ENCODE measurements at regions not wholly inside any gene's neighbourhood (a gene's known extent, or its start where the extent isn't known, plus 50 kb on each side); places are given as distances from the start of the nearest gene placed in this dataset.

DNA sequence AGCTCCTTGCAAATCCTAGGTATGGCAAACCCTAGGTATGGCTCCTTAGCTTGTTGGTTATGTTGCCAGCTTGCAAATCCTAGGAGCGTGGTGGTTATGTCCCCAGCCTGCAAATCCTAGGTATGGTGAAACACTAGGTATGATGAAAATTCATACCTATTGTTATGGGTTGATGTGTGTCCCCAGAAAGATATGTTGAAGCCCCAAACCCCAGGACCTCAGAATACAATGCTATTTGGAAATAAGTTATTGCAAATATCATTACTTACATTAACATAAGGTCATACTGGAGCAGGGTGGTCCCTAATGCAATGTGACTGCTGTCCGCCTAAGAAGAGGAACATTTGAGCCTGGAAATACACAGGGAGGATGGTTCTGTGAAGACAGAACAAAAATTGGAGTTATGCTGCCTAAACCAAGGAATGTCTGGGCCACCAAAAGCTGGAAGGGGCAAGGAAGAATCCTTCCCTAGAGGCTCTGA, 220.8 kb downstream of the MYCN start:
- Mint-ChIP-seq H3K4me1 (no peaks in the 10 kb centered on the region), H3K9me3 (no peaks in the 10 kb centered on the region), H3K27me3 (ENCODE audit: low read depth in 3 of 3) (peaks cover 0 to 1% (median 0%) of the 10 kb centered on the region in 3 donors), H3K27ac (no peak overlapping the region), H3K4me3 (no peak overlapping the region), H3K36me3 (no peaks in the 10 kb centered on the region)
- no peak for DNase-seq

DNA sequence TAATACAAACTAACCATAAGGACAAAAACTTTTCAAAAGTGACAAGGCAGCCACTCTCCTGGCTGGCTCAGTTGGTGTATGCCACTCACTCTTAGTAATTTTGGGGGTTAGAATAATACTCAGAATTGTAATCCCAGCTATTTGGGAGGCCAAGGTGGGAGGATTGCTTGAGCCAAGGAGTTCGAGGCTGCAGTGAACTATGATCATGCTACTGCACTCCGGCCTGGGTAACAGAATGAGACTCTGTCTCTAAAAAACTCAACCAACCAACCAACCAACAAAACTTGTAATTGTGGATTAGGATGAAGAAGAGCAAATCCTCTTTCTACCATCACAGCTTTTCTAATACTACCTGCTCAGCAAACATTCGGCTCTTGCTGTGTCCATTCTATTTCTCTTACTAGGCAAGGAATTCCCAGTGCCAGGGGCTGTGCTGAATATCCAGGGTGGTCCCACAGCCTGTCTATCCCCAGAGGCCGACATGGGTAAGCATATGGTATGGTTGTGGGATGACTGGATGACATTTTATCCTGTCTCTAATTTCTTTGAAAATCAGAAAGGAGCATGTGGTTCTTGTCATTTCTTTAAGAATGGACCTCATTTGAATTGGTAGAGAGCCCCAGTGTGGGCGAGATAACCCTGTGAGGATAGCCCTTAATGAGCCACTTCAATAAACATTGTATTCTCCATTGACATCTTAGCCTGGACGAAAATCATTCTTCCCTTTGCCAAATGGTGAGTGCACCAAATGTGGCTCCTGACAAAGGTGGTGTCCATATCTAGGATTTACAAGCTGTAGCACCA, 220.1 kb downstream of the MYCN start:
- H3K36me3 Mint-ChIP-seq = no peaks in the 10 kb centered on the region
- no peak overlapping the region for H3K4me3 Mint-ChIP-seq
- peaks cover 0 to 1% (median 0%) of the 10 kb centered on the region in 3 donors for H3K27me3 Mint-ChIP-seq (ENCODE audit: low read depth in 3 of 3)
- H3K9me3 Mint-ChIP-seq = no peaks in the 10 kb centered on the region
- H3K27ac Mint-ChIP-seq = no peak overlapping the region
- no peak for DNase-seq
- H3K4me1 Mint-ChIP-seq = no peaks in the 10 kb centered on the region

DNA sequence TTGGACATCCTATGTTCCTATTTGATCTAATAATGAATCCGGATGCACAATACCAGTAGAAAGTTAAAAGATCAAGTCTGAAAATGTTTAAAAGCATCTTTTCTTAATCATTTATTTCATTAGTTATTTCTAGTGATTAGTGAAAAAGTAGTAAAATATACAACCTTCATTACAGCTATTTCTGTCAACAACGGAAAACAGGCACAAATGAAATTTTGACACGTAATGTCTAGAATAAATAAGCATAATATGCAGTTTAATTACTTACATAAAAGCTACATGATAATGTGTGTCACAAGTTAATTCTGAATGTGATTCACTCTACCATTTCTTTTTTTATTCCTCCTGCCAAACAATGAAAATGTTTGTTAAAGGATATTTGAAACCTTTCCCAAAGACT, 216.1 kb downstream of the MYCN start:
- no peak overlapping the region for H3K4me3 Mint-ChIP-seq
- H3K27ac Mint-ChIP-seq = no peak overlapping the region

DNA sequence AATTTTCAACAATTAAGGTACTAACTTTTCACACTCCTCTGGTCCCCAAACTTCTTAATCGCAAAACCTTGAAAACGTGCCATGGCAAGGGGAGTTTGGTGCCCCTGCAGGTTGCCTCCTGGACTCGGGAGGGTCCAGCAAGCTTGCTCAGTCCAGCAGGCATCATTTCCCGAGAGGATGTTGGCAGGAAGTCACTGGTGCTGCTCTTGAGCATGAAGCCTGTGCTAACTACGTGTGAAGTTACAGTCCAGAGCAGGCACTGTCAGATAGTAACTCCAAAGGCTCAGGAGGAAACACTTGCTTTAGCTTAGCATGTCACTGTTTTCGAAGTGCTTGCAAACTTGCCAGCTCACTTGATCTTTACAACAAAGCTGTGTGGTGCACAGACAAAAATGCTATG, 215.4 kb downstream of the MYCN start:
- Mint-ChIP-seq H3K27me3 (ENCODE audit: low read depth in 3 of 3) (peaks cover 0 to 2% (median 1%) of the 10 kb centered on the region in 3 donors), H3K9me3 (peaks cover 0 to 4% (median 0%) of the 10 kb centered on the region in 6 donors), H3K4me1 (no peaks in the 10 kb centered on the region), H3K36me3 (no peaks in the 10 kb centered on the region), H3K27ac (no peak overlapping the region), H3K4me3 (no peak overlapping the region)
- no peak for DNase-seq

More for the DNA sequence above, 216.1 kb downstream of the MYCN start:
- H3K36me3 Mint-ChIP-seq = no peaks in the 10 kb centered on the region
- peaks cover 0 to 2% (median 0%) of the 10 kb centered on the region in 6 donors for H3K9me3 Mint-ChIP-seq
- peaks cover 0 to 2% (median 0%) of the 10 kb centered on the region in 3 donors for H3K27me3 Mint-ChIP-seq (ENCODE audit: low read depth in 3 of 3)
- H3K4me1 Mint-ChIP-seq = no peaks in the 10 kb centered on the region
- no peak for DNase-seq

DNA sequence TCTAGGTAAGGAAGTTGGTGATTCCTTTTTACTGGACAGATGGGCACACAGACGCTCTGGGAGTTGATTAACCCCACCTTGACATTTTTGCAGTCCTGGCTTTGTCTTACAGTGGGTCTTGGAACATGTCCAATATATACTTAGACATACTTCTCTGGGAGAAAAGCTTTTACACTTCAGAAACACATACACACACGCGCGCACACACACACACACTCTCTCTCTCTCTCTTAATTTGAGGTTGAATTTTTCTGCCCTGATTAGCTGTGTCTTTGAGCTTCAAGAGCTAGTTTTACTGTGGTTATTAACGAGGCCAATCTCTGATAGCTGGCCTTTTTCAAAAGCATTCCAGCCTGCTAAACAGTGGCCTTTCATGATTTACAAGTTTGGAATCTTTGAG, 215.0 kb downstream of the MYCN start:
- H3K27ac Mint-ChIP-seq = no peak overlapping the region
- H3K4me1 Mint-ChIP-seq = no peaks in the 10 kb centered on the region

DNA sequence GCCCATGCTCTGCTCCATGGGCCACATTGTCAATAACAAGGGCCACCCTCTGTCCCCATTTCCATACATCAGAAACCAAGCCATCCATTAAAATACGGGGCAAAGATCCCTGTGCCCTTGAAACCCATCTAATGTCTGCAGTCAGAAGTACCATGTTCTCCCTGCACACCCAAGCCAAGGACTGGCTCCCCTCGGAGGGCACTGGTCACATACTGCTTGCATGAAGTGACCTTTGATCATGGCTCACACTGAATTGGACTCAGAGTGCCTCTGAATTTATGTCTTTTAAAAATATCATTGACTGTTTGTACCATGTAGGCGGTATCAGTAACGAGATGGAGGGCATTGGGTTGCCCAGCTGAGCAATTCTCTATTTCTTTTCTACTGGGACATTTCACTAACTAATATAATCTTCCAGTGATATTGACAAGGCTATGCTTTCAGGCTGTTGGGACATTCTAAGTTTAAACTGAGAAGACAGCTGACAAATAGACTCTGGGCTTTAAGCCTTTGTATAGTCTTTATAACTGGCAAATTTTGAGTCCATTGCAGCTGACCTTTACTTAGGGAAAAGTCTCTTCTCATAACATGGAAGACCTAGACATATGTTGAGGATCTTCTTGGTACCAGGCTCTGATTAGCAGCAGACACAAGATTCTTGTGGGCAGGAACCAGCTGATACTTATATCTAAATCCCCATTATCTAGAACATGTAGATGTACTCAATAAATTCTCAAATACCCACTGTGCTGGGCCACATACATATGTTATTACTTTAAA, 214.3 kb downstream of the MYCN start:
- Mint-ChIP-seq H3K36me3 (no peaks in the 10 kb centered on the region), H3K27ac (no peak overlapping the region), H3K27me3 (ENCODE audit: low read depth in 3 of 3) (peaks cover 0 to 2% (median 2%) of the 10 kb centered on the region in 3 donors), H3K9me3 (peaks cover 0 to 4% (median 0%) of the 10 kb centered on the region in 6 donors), H3K4me1 (no peaks in the 10 kb centered on the region), H3K4me3 (no peak overlapping the region)
- no peak for DNase-seq

More for the DNA sequence above, 215.0 kb downstream of the MYCN start:
- H3K36me3 Mint-ChIP-seq = no peaks in the 10 kb centered on the region
- H3K4me3 Mint-ChIP-seq = no peak overlapping the region
- peaks cover 0 to 2% (median 2%) of the 10 kb centered on the region in 3 donors for H3K27me3 Mint-ChIP-seq (ENCODE audit: low read depth in 3 of 3)
- H3K9me3 Mint-ChIP-seq = peaks cover 0 to 4% (median 0%) of the 10 kb centered on the region in 6 donors
- no peak for DNase-seq

DNA sequence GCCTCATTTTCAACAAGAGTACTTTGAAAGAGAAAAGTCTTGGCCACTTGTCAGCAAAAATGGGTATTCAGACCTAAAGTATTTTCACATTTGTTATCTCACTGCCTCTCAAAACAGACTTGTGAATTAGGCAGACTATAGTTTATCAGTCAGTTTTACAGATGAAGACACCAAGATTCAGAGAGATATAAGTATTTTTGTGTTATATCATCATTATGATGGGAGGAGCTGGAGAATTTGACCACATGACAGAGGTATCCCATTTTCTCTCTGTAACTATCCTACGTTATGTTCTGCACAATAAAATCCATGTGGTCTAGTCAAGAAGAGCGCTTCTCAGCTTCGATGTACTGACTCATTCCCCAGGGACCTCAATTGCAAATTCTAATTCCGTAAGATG, 213.7 kb downstream of the MYCN start:
- Mint-ChIP-seq H3K4me1 (no peaks in the 10 kb centered on the region), H3K36me3 (no peaks in the 10 kb centered on the region), H3K27ac (no peak overlapping the region), H3K27me3 (ENCODE audit: low read depth in 3 of 3) (peaks cover 0 to 2% (median 2%) of the 10 kb centered on the region in 3 donors), H3K4me3 (no peak overlapping the region), H3K9me3 (peaks cover 0 to 4% (median 0%) of the 10 kb centered on the region in 6 donors)
- no peak for DNase-seq

DNA sequence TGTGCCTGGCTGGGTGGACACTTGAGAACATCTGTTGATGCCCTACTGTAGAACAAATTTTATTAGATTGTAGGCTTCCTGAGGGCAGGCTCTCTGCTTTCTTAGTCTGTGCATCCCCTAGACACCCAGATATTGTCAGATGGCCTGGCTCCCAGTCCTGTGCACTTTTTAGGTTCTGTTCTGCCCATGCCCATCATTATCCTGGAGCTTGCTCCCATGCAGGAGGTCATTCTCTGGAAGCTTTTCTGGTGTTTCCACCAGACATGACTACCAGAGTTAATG, 213.3 kb downstream of the MYCN start:
- no peak overlapping the region for H3K4me3 Mint-ChIP-seq
- peaks cover 0 to 2% (median 2%) of the 10 kb centered on the region in 3 donors for H3K27me3 Mint-ChIP-seq (ENCODE audit: low read depth in 3 of 3)
- H3K36me3 Mint-ChIP-seq = no peaks in the 10 kb centered on the region
- peaks cover 0 to 4% (median 0%) of the 10 kb centered on the region in 6 donors for H3K9me3 Mint-ChIP-seq
- no peak for DNase-seq
- H3K4me1 Mint-ChIP-seq = no peaks in the 10 kb centered on the region
- no peak overlapping the region for H3K27ac Mint-ChIP-seq

DNA sequence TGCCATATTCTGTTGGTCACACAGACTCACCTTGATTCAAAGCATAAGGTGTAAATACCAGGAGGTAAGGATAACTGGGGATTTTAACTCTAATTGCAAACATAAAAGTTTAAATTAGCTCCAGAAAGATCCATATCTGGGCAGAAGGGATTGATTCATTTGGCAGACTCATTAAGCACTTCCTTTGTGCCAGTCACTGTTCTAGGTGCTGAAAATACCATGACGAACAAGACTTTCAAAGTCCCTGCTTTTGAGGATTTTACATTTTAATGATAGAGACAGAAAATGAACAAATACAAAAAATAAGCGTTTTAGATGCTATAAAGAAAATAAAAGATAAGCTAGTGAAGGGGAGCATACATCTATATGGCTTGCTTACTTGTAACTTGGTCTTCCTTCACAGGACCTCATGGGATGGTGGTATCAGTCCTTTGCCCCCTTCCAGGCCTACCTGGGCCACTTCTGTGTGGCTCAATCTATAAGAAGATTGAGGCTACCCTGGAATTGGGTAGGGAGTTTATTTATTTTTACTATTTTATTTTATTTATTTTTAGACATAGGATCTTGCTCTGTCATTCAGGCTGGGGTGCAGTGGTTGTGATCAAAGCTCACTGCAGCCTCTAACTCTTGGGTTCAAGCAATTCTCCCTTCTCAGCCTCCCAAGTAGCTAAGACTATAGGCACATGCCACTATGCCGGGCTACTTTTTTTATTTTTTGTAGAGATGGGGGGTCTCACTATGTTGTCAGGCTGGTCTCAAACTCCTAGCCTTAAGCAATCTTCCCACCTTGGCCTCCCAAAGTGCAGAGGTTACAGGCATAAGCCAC, 212.8 kb downstream of the MYCN start:
- no peak overlapping the region for H3K4me3 Mint-ChIP-seq
- no peaks in the 10 kb centered on the region for H3K4me1 Mint-ChIP-seq
- no peaks in the 10 kb centered on the region for H3K36me3 Mint-ChIP-seq
- DNase-seq = no peak
- peaks cover 0 to 2% (median 2%) of the 10 kb centered on the region in 3 donors for H3K27me3 Mint-ChIP-seq (ENCODE audit: low read depth in 3 of 3)
- H3K27ac Mint-ChIP-seq = no peak overlapping the region
- peaks cover 0 to 4% (median 0%) of the 10 kb centered on the region in 6 donors for H3K9me3 Mint-ChIP-seq

DNA sequence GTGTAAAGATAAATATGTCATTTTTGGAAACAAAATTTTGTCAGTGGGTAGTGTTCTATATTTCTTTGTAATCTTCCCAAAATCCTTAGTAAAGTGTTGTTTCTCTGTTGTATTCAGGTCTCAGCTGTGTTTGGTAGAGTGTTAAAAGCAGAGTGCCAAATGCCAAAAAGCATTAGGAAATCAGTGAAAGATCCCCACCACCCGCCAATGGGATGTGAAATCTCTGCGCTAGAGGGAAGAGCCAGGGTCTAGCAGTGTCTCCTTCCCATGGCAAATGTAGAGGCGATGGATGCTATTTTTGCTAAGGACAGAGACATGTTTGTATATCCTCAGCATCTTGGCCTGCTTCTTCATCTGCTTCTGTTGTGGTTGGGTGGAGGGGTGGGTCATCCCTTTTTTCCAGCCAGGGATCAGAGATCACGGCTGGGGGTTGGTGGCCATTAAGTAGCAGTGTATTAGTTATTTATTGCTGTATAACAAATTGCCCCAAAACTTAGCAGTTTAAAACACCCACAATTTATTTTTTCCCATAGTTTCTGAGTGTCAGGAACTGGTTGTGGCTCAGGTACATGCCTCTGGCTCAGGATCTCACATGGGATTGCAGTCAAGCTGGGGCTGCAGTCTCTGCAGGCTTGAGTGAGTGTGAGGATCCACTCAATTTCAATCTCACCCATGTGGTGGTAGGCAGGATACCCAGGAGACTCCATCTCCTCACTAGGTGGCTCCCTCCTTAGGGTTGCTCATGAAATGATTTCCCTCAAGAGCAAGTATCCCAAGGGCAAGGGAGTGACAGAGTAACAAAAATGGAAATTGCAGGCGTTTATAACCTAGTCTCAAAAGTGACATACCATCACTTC, 211.9 kb downstream of the MYCN start:
- Mint-ChIP-seq H3K27me3 (ENCODE audit: low read depth in 3 of 3) (peaks cover 0 to 2% (median 2%) of the 10 kb centered on the region in 3 donors), H3K4me1 (no peaks in the 10 kb centered on the region), H3K36me3 (no peaks in the 10 kb centered on the region), H3K27ac (no peak overlapping the region), H3K4me3 (no peak overlapping the region), H3K9me3 (peaks cover 0 to 4% (median 0%) of the 10 kb centered on the region in 6 donors)
- DNase-seq = no peak

DNA sequence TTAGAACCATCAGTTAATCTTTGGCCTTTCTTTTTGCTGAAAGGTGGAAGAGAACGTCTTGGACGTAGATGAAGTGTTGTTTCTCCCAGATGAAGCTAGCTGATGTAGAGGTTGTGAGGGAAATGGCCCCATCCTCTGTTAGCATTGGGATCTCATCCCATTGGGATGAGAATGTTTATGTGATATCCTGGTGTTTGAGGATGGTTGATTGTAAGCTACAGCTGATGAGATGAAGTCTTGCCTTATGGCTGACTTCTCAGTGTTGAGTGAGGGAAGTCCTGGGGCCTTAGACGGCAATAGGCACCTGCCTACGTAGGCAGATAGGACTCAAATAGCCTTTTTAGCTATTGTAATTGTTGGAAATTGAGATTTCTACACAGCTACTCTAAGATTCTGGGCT, 211.3 kb downstream of the MYCN start:
- Mint-ChIP-seq H3K27me3 (ENCODE audit: low read depth in 3 of 3) (peaks cover 0 to 2% (median 2%) of the 10 kb centered on the region in 3 donors), H3K36me3 (no peaks in the 10 kb centered on the region), H3K4me3 (no peak overlapping the region), H3K9me3 (peaks cover 0 to 4% (median 0%) of the 10 kb centered on the region in 6 donors), H3K27ac (no peak overlapping the region), H3K4me1 (no peaks in the 10 kb centered on the region)
- no peak for DNase-seq

DNA sequence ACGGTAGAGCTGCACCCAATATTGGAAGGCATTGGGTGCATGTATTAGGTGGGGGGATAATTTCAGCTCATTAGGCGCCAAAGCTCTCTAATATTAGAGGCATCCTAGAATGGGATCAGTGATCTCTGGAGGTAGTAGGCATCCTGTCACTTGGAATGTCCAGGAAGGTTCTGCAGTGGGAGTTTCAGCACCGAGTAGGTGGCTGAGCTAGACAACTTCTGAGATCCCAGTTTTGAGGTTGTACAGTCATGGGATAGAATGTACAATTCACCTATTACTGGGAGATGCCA, 210.9 kb downstream of the MYCN start:
- H3K27me3 Mint-ChIP-seq (ENCODE audit: low read depth in 3 of 3) = peaks cover 0 to 2% (median 2%) of the 10 kb centered on the region in 3 donors
- peaks cover 0 to 4% (median 0%) of the 10 kb centered on the region in 6 donors for H3K9me3 Mint-ChIP-seq
- DNase-seq = no peak
- H3K36me3 Mint-ChIP-seq = no peaks in the 10 kb centered on the region
- H3K4me1 Mint-ChIP-seq = no peaks in the 10 kb centered on the region
- no peak overlapping the region for H3K27ac Mint-ChIP-seq
- no peak overlapping the region for H3K4me3 Mint-ChIP-seq
